Stimulated activated CD8-positive, alpha-beta memory T cell treated with anti-CD3 and anti-CD28 coated beads, Interleukin-15, amount 100 ng/mL, for 48 hours (primary cell): ENCODE measurements at regions not wholly inside any gene's neighbourhood (a gene's known extent, or its start where the extent isn't known, plus 50 kb on each side); places are given as distances from the start of the nearest gene placed in this dataset.

ENCODE experiments used
- DNase-seq, 2 donors: peaks; one replicate each; pipeline ENCODE4 v3.0.0-alpha.2; 2020; ENCODE audit warnings: low read depth in 2 of 2

- no peak for DNase-seq
These were observed 109.9 kb upstream of the TIAM2 start for GRCh38 chr6:154885214-154885613.

- DNase-seq = no peak
These were observed 109.1 kb upstream of the TIAM2 start for GRCh38 chr6:154886016-154886415.

- no peak for DNase-seq
These were observed 108.6 kb upstream of the TIAM2 start for GRCh38 chr6:154886471-154886870.

GRCh38 chr6:154887051-154887450, 108.1 kb upstream of the TIAM2 start:
- DNase-seq = no peak

- no peak for DNase-seq
These were observed 106.5 kb upstream of the TIAM2 start for GRCh38 chr6:154888421-154889295.

- no peak for DNase-seq
These were observed 104.2 kb upstream of the TIAM2 start for GRCh38 chr6:154890874-154891273.

GRCh38 chr6:154891901-154892300, 103.2 kb upstream of the TIAM2 start:
- DNase-seq = no peak

- no peak for DNase-seq
These were observed 101.2 kb upstream of the TIAM2 start for GRCh38 chr6:154893917-154894316.

- no peak for DNase-seq
These were observed 100.2 kb upstream of the TIAM2 start for GRCh38 chr6:154894902-154895301.

- no peak for DNase-seq
These were observed 99.3 kb upstream of the TIAM2 start for GRCh38 chr6:154895841-154896240.

- DNase-seq = no peak
These were observed 96.3 kb upstream of the TIAM2 start for GRCh38 chr6:154898821-154899220.

GRCh38 chr6:154899824-154900463, 95.2 kb upstream of the TIAM2 start:
- DNase-seq = no peak

GRCh38 chr6:154901876-154902552, 93.1 kb upstream of the TIAM2 start:
- DNase-seq = no peak

GRCh38 chr6:154907291-154907690, 87.8 kb upstream of the TIAM2 start:
- no peak for DNase-seq

- no peak for DNase-seq
These were observed 86.4 kb upstream of the TIAM2 start for GRCh38 chr6:154908723-154909122.

GRCh38 chr6:154909311-154909710, 85.8 kb upstream of the TIAM2 start:
- no peak for DNase-seq

GRCh38 chr6:154909821-154910220, 85.3 kb upstream of the TIAM2 start:
- DNase-seq = no peak

GRCh38 chr6:154914288-154914687, 80.8 kb upstream of the TIAM2 start:
- no peak for DNase-seq

GRCh38 chr6:154916857-154917256, 78.3 kb upstream of the TIAM2 start:
- no peak for DNase-seq

- DNase-seq = no peak
These were observed 77.2 kb upstream of the TIAM2 start for GRCh38 chr6:154917941-154918340.

GRCh38 chr6:154919806-154920205, 75.3 kb upstream of the TIAM2 start:
- DNase-seq = no peak

GRCh38 chr6:154920495-154921200, 74.5 kb upstream of the TIAM2 start:
- DNase-seq = no peak
